Heart right ventricle (tissue), 16 donors: ENCODE measurements at regions not wholly inside any gene's neighbourhood (a gene's known extent, or its start where the extent isn't known, plus 50 kb on each side); places are given as distances from the start of the nearest gene placed in this dataset.

Experiments
- ATAC-seq, 8 donors: fragments of 200-7000 bp; cut with Tn5 transposase; one replicate each; pipeline ENCODE4 v1.9.1; 2020; ENCODE audit warnings: mild to moderate bottlenecking in 8 of 8, moderate library complexity in 8 of 8, moderate number of reproducible peaks in 1 of 8
- DNase-seq, 2 donors: peaks; one replicate each; pipeline ENCODE4 v3.0.0-alpha.2; 2020
- H3K27ac ChIP-seq, 10 donors: fragments of 200-600 bp; sonication (generic) in 2 of 10; one replicate each; pipeline versions ENCODE4 v1.5.0 to v1.8.0; 2020 to 2022; ENCODE audit warnings: mild to moderate bottlenecking in 3 of 10
- H3K27me3 ChIP-seq, 7 donors: fragments of 200-600 bp; one replicate each; pipeline ENCODE4 v1.8.0; 2021 to 2022; ENCODE audit warnings: mild to moderate bottlenecking in 2 of 7
- H3K36me3 ChIP-seq, 9 donors: fragments of 200-600 bp; sonication (generic) in 1 of 9; one replicate each; pipeline versions ENCODE4 v1.5.0 to v1.8.0; 2020 to 2022; ENCODE audit warnings: mild to moderate bottlenecking in 2 of 9
- H3K4me1 ChIP-seq, 9 donors: fragments of 200-600 bp; sonication (generic) in 1 of 9; one replicate each; pipeline versions ENCODE4 v1.5.0 to v1.8.0; 2020 to 2022; ENCODE audit warnings: mild to moderate bottlenecking in 4 of 9
- H3K4me3 ChIP-seq, 10 donors: fragments of 200-600 bp; sonication (generic) in 2 of 10; one replicate each; pipeline versions ENCODE4 v1.5.0 to v1.8.0; 2020 to 2022; ENCODE audit warnings: mild to moderate bottlenecking in 7 of 10, moderate library complexity in 2 of 10
- H3K9me3 ChIP-seq, 11 donors: fragments of 200-600 bp in 10 of 11; sonication (generic) in 2 of 11; one replicate each; pipeline versions ENCODE4 v1.5.0 to v1.8.0; 2013 to 2022; ENCODE audit warnings: mild to moderate bottlenecking in 2 of 11, control low read depth in 1 of 11, moderate library complexity in 1 of 11
- WGBS, 2 donors: extraction: QIAGEN DNeasy Blood & Tissue Kit; methylation state at CpG; one replicate each; pipeline ENCODE4 v1.1.7; 2013; ENCODE audit warnings: inconsistent platforms in 1 of 2; 5-methylcytosine and 5-hydroxymethylcytosine counted together
- intact Hi-C, 10 donors: fragments of 100-400 bp; cut with DNase I; formaldehyde crosslinking; loops; one replicate each; pipeline versions ENCODE4 v1.11.1 to v1.14.2; 2022
- TF ChIP-seq, protein P1 (sequence below), 9 donors: fragments of 200-600 bp; sonication (generic) in 2 of 9; IDR thresholded peaks; one replicate each; pipeline versions ENCODE4 v1.5.0 to v1.8.0; 2021 to 2022; ENCODE audit warnings: antibody characterized with exemption in 9 of 9, mild to moderate bottlenecking in 5 of 9, moderate library complexity in 1 of 9
- donor health status: Arrhythmogenic right ventricular cardiomyopathy.
- donor health status: ischemic (EF 13 %, LVEDD 7.1; RV severe dilation, severe dysfunction).
- donor health status: healthy with polysubstance abuse.
- donor health status: DM: no; HTN: yes; CAD: no.
- donor health status: DM: no; HTN: no; CAD: no.
- donor health status: ischemic (EF 25% LVEDD 6.9; RV normal size, moderate dysfunction).
- donor health status: ischemic (EF 25% LVEDD 5.7; RV mildly dilated, moderate dysfunction).
- donor health status: healthy.
- donor health status: DM: yes; HTN: yes; CAD: no.
- donor health status: Ischemic cardiomyopathy.
- donor health status: ischemic (EF 35%, LVEDD 5.7; RV mildly dilated, moderate dysfunction).
- donor health status: nonischemic (EF 11% LVEDD 7.7; RV severe dilation, severe dysfunction).
- donor health status: DM: yes; HTN: yes; CAD: no.
- donor health status: PGD.
- donor health status: ischemic (EF 29% LVEDD 5.4; RV normal size, mild dysfunction).
- donor health status: nonischemic (EF 23%, LVEDD 6.1; RV moderate dilation, normal function).

DNA sequence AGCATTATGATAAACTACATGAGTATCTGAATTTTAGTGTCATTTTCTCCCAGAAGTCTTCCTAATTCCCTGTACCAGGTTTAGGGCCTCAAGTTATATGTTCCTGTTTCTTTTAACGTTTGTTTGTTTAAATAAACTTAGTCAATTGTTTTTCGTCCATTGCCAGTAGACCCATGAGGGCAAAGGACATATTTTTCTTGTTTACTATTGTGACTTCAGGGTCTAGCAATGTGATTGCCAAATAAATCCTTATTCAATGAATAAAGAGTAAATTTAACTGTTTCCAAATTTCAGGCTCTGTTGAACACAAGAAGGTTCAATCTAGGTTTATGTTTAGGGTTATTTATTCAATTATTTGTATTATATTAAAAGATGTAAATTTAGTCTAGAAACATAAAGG lies 391.6 kb upstream of the MGAT4C start:
- no peaks in the 10 kb centered on the region for H3K27me3 ChIP-seq
- no peak overlapping the region for H3K4me3 ChIP-seq
- TF ChIP-seq, protein P1, sequence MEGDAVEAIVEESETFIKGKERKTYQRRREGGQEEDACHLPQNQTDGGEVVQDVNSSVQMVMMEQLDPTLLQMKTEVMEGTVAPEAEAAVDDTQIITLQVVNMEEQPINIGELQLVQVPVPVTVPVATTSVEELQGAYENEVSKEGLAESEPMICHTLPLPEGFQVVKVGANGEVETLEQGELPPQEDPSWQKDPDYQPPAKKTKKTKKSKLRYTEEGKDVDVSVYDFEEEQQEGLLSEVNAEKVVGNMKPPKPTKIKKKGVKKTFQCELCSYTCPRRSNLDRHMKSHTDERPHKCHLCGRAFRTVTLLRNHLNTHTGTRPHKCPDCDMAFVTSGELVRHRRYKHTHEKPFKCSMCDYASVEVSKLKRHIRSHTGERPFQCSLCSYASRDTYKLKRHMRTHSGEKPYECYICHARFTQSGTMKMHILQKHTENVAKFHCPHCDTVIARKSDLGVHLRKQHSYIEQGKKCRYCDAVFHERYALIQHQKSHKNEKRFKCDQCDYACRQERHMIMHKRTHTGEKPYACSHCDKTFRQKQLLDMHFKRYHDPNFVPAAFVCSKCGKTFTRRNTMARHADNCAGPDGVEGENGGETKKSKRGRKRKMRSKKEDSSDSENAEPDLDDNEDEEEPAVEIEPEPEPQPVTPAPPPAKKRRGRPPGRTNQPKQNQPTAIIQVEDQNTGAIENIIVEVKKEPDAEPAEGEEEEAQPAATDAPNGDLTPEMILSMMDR (IDR thresholded peaks at IDR 0.05): no peak
- intact Hi-C loops: no loop called here
- DNase-seq: no peak
- WGBS, 2 donors: 62 to 77% methylated on average over 2 of the region's 2 CpGs
- no peak overlapping the region for H3K27ac ChIP-seq
- H3K9me3 ChIP-seq: no peaks in the 10 kb centered on the region
- H3K4me1 ChIP-seq: no peaks in the 10 kb centered on the region
- ATAC-seq: no peak
- no peaks in the 10 kb centered on the region for H3K36me3 ChIP-seq

DNA sequence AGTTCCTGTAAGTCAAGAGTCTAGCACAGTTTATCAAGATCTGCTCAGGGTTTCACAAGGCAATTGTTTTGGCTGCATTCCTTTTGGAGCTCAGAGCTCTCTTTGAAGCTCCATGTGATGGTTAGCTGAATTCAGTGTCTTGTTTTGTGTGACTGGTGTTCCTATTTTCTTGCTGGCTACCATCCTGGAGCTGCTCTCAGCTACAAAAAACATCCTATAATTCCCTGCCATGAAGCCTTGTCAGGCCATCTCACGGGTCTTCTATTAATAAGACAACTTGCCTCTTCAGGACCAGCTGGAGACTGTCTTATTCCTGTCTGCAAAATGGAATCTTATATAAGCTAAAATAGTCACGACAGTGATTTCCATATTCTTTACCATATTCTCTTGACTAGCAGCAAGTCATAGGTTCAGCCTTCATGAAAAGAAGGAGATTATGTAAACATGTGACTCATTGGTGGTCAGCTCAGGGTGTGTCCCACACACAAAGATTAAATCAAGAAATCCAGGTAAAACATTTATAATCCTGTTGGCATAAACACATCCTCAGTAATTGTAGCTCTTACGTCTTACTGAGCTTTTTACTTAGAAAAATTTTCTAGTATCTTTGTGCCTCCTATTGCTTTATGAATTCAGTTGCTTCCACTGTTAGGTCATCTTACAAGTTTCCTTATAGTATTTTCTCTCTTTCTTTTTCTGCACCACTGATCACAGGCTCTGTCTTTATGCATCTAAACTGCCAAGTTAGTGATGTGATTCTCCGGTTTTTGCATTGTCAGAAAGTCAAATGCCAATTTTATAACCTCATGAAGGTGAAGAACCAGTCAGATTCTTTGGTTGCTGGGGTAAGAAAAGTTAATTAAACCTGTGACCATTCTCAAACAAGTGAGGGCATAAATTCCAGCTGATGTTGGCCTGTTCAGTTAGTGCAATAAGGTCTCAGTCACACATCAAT lies 378.5 kb upstream of the MGAT4C start:
- Histone ChIP-seq H3K4me3 (no peak overlapping the region), H3K4me1 (no peaks in the 10 kb centered on the region), H3K27me3 (no peaks in the 10 kb centered on the region), H3K36me3 (no peaks in the 10 kb centered on the region), H3K27ac (no peak overlapping the region), H3K9me3 (peaks cover 0 to 19% (median 0%) of the 10 kb centered on the region in 11 donors)
- ATAC-seq (no peak), DNase-seq (no peak)
- intact Hi-C loops: no loop called here
- TF ChIP-seq, protein P1 (IDR thresholded peaks at IDR 0.05): no peak
- 59 to 67% methylated on average over 4 of the region's 4 CpGs for WGBS, 2 donors

DNA sequence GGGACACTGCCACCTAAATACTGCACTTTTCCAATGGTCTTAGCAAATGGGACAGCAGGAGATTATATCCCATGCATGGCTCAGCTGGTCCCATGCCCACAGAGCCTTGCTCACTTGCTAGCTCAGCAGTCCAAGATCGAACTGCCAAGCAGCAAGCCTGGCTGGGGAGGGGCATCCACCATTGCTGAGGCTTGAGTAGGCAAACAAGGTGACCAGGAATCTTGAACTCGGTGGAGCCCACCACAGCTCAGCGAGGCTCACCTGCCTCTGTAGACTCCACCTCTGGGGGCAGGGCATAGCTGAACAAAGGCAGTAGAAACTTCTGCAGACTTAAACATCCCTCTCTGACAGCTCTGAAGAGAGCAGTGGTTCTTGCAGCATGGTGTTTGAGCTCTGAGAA lies 370.8 kb upstream of the MGAT4C start:
- TF ChIP-seq, protein P1 (IDR thresholded peaks at IDR 0.05): no peak
- Histone ChIP-seq H3K4me1 (no peaks in the 10 kb centered on the region), H3K9me3 (peaks cover 0 to 86% (median 19%) of the 10 kb centered on the region in 11 donors), H3K27ac (no peak overlapping the region), H3K36me3 (no peaks in the 10 kb centered on the region), H3K27me3 (no peaks in the 10 kb centered on the region), H3K4me3 (no peak overlapping the region)
- DNase-seq: no peak
- ATAC-seq: no peak
- 74 to 88% methylated on average over 3 of the region's 3 CpGs for WGBS, 2 donors
- intact Hi-C loops: no loop called here

DNA sequence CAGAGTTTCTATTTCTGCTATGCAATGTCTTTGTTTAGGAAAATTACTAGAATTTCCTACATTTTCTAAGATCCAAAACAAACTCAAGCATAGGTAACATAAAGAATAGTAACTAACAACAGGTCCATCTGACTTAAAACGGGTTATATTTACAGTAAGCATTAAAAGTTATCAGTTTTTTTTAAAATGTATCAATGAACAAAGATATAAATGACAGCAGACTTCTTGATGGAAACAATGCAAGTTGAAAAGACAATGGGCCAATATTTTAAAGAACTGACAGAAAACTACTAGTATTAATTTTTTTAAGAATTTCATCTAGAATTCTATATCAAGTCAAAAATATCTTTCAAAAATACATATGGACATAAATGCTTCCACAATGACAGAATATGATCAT lies 367.1 kb upstream of the MGAT4C start:
- TF ChIP-seq, protein P1 (IDR thresholded peaks at IDR 0.05): no peak
- 52 to 63% methylated on average over 1 of the region's 1 CpG for WGBS, 2 donors
- H3K36me3 ChIP-seq: no peaks in the 10 kb centered on the region
- peaks cover 0 to 65% (median 19%) of the 10 kb centered on the region in 11 donors for H3K9me3 ChIP-seq
- no peaks in the 10 kb centered on the region for H3K4me1 ChIP-seq
- ATAC-seq: no peak
- intact Hi-C loops: no loop called here
- no peaks in the 10 kb centered on the region for H3K27me3 ChIP-seq
- H3K27ac ChIP-seq: no peak overlapping the region
- no peak for DNase-seq
- H3K4me3 ChIP-seq: no peak overlapping the region
